Limb (tissue), 2 donors: ENCODE measurements at regions not wholly inside any gene's neighbourhood (a gene's known extent, or its start where the extent isn't known, plus 50 kb on each side); places are given as distances from the start of the nearest gene placed in this dataset.

Source experiments
- DNase-seq, 2 donors: peaks; one replicate each; pipeline ENCODE4 v3.0.0-alpha.2; 2016; ENCODE audit errors: extremely low spot score in 2 of 2

DNA sequence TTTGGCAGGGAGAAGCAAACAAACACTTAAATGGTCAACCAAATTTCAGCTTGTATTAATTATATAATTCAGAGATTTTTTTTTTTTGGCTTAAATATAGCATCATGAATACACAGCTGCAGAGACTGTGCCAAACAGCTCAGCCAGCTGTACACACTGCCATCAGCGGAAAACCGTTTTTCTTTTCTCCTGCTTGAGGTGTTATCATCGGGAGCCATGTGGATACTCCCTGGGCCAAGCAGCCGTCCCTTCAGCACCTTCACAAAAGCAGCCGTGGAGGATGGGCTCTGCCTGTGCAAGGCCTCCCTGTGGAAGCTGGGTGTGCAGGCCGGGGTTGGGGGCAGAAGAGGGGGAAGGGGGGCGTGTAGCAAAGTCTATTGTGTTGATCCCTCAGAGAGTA lies 85.0 kb downstream of the NUF2 start:
- DNase-seq: no peak

DNA sequence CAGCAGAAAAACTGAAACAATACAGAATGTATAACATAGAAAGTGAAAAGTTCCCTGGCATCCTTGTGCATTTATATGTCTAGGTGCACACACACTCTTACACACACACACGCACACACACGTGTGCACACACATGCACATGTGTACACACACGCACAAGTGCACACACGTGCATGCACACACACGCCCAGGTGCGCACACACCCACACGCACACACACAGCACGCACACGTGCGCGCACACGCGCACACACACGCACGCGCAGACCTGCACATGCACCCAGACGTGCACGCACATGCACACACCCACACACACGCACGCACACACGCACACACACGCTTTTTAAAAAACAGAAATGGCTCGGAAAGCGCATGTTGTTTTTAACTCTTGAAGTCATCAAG lies 86.5 kb downstream of the NUF2 start:
- no peak for DNase-seq

DNA sequence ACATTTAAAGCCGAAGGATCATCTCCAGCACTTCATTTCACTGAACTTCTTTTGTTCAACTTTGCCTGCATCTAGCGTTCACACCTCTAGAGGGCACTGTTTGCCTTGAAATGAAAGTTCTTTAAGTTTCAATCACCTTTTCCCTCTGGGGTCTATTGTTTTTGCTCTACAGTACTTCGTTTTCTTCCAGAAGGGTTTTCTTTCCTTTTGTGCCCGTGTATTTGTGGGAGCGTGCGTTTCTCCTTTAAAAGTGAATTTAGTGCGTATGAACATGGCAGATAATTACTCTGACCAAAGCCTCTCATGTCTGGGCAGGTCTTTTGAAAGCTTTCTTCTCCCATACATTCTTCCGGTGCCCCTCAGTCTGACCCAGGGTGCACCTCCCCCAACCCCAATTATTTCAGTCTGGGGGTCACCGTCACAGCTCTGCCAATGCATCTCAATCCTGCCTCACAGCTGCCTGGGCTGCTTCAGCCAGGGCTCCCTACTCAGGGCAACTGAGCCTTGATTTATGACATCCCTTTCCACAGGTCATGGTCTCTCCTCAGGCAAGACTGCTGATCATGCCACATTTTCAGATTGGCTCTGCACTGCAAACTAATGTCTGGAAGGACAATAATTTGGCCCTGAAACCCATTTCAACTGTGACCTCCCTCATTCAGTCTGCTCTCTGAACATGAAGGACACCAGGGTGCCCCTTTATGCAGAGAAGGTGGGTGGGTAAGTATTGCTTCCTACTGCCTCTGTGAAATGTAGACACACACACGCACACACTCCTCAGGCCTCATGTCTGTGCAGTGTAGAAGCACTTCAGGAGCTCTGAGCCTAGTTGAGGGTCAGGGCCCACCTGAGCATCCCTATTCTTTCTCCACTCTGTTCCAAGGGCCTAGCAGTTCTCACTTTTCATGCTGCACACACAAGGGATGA lies 88.6 kb downstream of the NUF2 start:
- peak; percentile 53 to 69 for DNase-seq

DNA sequence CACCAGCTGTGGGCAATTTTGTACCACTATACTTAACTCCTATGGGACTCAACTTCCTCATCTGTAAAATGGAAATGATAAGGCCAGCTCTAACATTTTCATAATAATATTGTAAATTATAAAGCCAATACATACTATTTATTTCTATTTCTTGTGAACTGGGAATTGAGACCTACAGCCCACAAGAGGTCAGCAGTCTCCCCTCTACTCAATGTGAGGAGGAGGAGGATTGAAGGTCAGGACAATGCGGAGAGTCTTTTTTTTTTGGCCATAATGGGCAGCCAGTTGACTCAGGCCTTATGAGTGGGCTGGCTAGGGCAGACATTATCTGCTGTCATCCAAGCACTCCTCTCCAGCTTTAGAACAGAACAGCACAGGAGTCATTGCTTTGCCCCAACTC lies 90.5 kb downstream of the NUF2 start:
- no peak for DNase-seq

DNA sequence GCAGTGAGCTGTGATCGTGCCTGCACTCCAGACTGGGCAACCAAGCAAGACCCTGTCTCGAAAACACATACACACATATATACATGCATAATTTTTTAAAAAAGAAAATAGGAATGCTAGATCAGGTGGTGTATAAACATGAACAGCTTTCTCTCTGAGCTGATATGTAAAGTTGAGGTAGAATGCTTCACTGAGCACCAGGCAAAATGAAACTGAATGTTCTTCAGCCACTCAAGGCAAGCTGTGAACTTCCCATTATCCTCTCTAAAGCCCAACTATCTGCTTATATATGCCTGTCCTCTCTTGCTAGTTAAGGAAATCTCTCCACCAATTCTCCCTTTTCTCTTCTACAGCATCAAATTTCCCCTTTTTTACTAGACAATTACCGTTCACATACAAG lies 93.0 kb downstream of the NUF2 start:
- DNase-seq: no peak

DNA sequence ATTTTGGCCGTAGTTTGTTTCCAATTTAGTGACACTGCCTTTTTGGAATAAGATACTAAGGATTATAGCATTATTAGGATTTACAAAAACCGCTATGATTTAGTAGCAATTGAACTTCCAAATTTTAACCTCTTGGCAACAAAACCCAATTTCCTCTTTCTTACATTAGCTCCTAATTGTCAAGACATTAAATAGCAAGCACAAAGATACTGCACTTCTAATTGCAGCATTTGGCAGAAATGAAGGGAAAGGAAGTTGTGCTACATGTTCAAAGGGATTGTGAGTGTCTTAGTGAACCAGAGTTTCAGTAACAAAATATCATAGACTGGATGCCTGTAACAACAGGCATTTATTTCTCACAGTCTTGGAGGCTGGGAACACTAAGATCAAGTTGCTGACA lies 99.9 kb downstream of the NUF2 start:
- DNase-seq: no peak

DNA sequence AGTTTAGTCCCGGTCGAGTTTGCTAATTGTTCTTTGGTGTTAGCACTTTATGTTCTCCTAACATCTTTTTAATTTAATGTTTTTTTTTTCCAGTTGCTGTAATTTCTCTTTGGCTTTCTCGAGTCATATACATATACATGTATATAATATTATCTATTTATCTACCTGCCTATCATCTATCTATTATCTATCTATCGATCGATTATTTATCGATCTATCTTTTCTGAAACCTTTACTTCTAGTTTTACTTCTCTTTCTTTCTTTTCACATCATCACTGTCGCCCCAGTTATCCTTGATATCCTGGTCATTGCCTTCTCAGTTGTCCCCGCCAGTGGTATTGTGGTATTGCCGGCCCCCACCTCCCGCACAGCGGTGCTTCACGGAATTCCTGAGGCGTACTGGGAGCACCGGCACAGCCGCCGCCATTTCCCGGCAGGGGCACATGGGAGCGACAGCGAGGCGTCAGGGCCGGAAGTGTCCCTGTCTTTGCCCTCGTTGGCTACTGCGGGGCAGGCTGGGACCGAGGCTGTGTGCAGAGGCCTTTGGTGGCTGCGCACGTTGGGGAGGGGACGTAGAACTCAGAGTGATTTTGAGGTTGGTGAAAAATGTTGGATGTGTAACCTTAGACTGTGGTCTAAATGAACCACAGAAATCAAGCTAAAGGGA lies 101.1 kb downstream of the NUF2 start:
- no peak for DNase-seq

DNA sequence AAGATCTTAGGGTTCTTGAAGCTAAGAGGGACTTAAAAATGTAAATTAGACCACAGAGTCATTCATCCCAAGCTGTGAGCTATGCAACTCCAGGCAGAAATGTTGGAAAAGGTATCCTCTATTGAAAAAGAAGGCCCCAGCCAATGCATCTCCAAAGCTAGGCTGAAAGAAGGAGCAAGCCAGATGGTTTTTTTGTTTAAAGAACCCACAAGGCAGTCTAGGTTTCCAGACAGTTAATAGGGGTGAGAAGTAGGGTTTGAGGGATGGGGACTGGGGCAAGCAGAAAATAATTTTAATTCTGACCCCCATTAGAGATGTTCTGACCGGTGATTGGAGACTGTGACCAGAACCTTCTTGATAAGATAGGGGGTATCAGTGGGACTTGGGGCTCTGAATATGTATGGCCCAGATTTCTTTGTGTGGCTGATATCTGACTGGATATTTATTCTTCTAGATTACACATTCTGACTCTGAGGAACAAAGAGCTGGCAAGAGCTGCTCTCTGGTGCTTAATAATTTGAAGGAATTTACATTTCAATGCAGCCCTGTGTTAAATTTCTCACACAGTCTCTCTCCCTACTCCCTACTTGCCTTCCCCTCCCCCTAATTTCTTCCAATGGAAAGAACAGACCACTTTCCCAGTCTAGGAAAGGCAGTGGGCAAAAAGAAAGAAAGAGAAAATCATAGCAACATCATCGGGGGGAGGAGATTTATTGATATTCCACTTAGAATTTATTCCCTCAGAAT lies 104.9 kb downstream of the NUF2 start:
- DNase-seq: no peak

DNA sequence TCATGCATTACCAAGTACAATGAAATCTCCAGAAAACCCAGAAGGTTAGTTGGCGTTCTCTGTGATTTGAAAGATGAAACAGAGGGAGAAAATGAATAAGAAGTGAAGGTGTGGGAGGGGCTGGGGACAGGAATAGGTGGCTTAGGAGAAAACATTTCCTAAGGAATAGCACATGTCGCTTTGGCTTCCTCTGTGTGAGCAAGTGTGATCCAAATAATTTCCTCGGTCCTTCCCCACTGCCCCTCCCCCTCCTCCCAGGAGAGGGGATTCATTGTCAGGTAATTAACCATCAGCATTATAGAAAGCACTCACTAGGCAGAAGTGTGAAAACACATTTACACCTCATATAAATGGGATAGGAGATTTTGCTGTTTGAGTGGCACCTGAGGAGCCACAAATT lies 105.5 kb downstream of the NUF2 start:
- DNase-seq: no peak

DNA sequence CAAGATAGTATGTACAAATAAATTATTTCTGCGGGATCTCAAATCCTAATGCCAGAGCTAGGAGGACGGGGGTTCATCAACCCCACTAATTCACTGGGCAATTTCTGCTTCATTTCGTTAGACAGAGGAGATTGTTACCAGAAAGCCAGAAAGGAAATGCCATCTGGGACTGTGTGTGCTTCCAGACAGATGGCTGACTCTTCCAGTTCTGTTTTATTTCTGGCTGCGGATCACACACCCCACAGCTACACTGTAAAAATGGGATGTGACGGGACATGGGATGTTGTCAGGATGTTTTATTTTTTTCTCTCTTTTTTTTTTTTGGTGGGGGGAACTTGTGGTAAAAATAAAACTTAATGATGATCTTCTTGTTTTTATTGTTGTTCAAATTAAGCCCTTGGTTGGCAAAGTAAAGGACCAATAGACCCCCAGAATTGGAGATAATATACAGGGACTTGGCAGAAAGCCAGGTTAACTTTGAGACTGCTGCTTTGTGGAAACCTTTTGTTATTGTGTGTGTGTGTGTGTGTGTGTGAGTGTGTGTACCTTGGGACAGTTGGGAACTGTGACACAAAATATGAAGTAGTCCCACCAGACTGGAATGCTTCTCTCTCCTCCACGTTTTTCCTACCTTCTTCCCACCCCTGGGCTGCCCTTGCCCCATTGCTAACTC lies 114.5 kb downstream of the NUF2 start:
- DNase-seq: no peak

DNA sequence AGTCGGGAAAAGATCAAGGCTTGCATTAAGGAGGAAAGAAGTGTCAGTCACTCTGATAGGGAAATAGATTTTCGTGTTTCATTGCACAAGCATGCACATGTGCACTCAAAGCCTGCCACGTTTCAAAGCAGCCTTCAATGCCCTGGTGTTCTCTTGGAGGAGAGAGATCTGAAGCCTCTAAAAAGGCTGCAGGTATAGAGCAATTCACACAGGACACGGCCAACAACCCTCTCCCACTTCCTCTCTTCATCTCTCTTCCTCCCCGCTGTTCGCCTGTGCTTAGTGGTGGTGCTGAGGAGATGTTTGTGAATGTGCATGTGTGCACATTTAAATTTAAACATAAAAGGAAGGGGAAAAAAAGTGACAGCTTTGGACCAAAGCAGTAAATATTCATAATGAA lies 117.7 kb downstream of the NUF2 start:
- DNase-seq: no peak

DNA sequence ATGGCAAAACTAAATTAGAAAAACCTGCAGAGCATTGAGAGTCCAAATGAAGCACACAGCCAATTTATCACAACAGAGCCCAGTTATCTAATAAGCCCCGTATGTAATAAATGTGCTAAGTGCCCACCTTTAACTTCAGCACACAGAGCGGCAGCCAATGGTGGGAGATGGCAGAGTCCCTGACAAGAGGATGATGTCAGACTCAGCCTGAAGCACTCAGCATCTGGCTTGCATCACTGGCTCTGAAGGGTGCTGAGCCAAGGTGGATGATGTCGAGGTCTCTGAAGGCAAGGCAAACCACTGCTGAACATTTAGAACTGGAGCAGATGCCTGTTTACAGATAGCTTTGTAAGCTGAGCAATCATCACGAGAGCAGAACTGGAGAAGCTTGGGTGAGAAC lies 118.3 kb downstream of the NUF2 start:
- no peak for DNase-seq

DNA sequence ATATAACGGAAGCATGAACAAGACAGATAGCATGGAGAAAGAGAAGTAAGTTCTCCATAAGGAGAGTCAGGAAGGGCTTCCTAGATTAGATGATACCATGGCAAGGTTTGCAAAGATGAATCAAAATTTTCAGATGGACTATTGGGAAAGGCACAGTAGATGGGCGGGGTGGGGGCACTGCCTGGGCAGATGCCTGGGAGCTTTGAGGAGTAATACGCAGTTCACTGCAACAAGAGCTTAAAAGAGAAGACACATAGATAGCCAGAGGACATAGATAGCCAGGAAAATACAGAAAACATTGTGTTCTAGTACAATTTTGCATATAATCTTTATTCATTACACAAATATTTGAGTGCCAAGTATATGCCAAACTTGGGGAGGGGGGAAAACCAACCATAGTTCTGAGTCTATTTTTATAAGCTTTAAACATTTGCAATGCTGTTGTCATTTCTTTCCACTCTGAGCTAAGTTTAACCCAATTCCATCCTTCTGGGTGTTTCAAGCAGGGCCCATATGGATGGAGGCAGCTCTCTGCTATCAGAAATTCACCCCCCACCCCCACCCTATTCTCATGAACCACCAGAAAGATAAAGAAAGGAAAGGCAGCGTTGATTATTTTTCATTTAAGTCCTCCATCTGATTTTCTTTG lies 120.6 kb downstream of the NUF2 start:
- DNase-seq: no peak

DNA sequence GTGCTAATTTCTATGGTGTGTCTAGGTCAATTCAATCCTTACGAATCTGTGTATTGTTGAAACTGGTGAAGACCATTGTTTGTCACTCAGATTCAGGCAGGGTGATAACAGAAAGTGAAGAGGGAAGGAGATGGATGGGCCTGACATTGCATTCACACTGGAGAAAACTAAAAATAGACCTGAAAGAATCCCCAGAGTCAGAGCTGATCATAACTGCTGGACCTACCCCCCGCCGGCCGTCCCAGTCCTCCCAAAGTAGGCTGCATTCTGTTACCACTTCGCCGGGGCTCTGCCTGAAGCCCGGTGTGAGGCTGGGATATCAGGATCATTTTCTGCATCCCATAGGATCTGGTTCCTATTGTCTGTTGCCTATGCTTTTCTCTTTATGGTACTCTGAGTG lies 121.1 kb downstream of the NUF2 start:
- no peak for DNase-seq

DNA sequence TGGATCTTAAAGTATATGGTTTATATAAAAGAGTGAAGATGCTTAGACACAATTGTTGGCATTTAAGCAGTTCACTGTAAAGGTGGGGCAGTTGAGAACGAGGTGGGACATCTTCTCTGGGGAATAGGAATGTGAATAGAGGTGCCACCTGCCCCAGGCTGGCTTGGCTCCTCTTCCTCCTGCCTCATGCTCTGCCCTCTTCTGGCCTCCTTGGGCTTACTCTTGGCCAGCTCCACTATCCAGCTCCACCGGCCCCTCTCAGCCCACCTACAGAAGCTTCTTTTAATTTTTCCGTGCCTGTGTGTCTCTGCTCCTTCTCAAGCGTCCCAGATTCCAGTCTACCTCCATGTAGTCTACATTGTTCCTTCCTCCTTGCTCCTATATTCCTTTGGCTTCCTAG lies 122.1 kb downstream of the NUF2 start:
- DNase-seq: no peak

DNA sequence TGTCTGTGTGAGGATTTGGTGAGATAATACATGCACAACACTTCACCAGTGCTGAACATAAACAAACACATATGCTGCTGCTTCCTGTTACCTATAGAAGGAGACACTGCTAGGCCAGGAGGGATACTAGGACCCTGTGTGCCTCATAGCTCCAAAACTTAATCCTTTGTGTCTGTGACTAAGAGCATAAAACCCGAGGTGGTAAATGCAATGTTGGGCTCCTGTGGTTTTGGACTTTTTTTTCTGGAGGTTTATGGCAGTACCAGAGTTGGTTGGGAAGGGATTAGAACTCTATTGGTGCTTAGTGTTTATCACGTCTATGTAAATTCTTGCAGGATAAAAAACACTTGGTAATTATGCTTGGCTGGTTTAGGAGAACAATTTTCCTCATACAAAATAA lies 122.9 kb downstream of the NUF2 start:
- DNase-seq: no peak

DNA sequence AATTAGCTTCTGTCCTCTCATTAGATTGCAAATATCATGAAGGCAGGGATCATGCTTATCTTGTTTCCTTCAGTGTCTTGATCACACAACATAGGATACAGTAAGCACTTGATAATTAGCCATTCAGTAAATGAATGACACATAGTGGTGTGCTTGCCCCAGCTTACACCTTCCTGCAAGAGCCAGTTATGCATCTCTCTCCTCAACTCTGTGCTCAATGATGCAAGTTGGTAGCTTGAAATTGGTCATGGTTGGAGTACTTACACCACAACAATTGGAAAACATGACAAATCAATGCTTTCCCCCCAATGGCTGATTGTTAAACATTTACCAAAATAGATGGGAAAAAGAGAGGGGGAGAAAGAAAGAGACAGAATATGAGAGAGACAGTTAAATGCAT lies 129.2 kb downstream of the NUF2 start:
- no peak for DNase-seq

DNA sequence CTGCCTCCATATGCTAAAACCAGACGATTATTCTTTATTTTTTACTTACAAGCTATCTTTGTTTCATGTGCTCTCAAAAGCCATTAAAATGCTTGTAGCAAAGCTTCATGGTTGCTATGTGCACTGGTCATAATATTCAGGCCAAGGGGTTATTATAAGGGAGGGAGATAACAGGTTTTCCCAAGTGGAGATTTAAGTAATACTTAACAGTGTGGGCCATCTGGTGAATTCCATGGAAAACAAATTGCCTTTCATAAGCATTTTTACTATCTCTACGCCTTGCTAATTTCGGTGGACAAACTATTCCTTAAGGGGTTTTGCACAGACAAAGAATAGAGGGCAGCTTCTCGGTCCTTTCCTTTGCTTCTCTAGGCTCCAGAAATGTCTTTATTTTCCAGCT lies 137.8 kb downstream of the NUF2 start:
- DNase-seq: no peak

DNA sequence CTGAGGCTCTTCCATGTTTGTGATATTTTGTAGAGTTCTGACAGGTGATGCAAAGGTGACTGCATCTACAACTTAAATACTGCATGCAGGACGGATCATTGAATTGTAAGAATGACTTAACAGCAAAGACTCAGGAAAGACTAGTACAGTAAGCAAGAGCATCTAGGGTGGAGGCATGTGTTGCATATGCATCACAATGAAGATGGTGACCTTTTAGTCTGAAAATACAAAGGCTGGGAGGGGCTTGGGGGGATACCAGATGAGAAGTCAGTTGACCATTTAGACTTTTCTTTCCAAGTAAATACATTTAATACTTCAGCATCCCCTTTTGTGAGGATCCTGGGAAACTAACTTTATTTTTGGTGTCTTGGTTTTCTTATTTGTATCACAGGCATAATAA lies 145.5 kb downstream of the NUF2 start:
- no peak for DNase-seq

DNA sequence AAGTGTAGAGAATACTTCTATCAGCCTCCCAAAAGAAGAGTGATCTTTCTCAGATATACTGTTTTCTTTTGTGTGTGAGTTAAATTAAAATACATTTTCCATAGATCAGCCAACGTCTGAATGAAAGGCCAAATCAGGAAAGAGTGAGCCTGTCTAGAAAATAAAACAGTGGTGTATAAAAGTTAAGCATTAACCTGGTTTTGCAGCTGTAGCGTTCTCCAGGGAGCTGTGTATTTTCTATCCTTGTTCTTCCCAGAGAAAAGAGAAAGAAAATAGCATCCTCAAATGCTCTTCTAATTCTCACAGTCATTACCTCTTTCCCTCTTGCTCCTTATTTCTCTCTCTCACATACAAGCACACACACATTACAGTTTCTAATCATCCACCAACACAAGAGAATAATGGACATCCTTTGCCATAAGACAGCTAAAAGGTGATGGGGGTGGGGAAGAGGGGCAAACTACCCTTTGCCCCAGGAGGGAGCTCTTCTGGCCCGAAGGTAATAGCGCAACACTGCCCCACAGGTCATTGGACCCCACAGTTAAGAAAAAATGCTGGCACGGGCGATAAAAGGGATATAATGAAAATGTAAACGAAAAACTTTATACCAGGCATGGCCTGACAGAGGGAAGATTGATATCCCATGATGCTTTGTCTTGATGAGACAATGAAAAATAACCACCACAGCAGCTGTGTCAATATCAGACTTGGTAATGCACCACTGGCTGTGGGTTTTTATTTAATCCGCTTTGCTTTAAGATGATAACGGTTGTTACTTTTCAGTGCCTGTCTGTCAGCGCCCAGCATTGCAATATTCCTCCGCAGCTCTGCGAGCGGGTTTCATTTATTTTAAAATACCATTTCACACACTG lies 150.3 kb downstream of the NUF2 start:
- DNase-seq: no peak
